Amniotic stem cell (primary cell): ENCODE measurements at regions not wholly inside any gene's neighbourhood (a gene's known extent, or its start where the extent isn't known, plus 50 kb on each side); places are given as distances from the start of the nearest gene placed in this dataset.

ENCODE experiments used
- DNase-seq: peaks from one replicate; lab custom pipeline; 2025; lab: John Stamatoyannopoulos, UW

DNA sequence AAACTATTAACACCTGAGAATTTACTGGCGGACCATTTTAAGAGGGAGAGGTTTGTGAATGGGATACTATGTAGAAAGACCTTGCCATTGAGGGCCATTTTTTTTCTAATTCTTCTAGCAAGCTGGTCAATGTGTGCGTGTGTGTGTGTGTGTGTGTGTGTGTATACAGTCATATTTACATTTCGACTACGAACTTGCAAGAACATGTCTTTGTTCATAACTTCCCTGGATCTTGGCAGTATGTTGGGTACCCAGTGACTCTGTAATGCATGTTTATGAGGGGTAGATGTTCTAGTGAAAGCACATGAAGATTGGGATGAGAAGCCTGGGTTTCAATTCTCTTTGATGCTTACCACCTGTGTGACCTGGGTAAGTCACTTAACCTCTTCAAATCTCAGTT lies 133.6 kb downstream of the UBE2E3 start:
- no peak for DNase-seq

DNA sequence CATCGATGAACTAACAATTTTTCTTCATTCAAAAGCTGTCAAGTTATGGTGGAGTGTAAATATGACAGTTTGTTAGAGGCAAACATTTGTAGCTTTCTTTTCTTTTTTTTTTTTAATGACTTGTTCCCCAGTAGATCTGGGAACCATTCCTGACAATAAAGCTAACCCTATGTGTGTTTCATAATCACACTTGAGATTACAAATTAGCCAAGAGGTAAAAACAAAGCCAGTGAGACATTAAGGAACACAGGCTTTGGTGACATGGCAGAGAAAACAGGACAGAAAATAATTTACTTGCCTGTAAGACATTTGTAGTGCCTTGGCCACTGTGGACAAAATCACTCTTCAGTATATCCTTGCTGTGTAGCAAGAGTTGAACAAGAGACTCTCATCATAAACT lies 135.9 kb downstream of the UBE2E3 start:
- DNase-seq = no peak

DNA sequence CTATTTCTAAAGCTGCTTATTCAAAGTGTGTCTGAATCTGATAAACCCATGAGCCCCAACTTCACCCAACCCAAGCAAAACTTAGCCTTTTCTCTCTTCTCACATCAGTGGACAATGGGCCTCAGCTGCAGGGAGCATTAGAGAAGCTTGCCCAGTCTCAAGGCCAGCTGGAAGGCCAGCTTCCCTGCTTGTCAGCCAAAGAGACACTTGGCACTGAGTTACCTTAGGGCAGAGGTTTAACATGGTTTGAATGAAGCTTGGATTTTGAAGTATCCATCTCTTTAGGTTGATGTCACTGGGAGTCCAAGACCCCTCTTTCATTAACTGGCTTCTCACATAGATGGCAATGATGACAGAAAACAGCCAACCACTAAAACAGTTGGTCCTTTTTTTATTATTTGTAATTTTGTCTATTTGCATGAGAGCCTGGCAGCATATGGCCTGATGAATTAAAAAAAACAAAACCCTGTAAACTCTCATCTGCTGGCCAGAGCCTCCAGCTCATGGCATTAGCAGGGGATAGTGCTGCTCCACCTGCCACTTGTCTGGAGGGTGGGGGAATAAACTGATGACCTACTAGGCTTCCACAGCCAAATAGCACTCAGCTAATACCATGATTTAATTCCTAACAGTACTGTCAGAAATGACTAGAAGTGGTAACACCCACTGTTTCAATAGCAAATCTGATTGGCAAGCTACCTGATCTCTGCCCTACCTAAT lies 137.0 kb downstream of the UBE2E3 start:
- no peak for DNase-seq

DNA sequence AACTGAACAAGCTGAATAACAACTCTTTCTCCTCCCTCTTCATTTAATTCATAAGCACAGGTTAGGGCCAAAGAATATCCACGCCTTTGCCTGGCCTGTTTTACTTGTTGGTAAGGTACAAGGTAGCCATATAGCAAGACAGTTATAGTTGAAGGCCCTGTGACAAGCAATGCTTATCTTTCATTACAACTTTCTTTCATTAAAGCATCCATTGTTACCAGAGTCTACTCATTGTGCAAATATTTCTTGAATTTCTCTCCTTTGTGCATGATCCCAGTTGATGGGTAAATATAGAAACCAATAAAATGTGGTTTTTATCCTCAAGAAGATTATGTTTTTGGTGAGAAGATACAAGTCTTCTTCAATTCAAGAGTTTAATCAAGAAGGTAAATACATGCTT lies 140.2 kb downstream of the UBE2E3 start:
- no peak for DNase-seq

DNA sequence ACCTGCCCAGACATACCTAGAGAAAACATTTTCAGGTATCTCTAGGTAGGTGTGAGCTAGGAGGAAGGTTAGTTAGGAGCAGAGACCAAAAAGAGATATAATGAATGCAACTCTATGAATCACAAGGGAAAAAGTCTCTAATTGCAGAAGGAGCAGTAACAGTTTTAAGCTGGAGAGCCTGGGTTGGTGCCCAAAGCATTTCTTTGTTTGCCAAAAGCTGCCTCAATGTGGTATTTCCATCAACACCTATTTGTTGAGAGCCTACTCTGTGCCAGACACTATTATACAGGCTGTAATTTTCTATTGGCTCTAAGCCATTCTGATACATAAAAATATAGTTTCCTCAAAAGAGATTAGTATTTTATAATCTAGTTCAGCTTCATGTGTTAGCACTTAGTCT lies 141.6 kb downstream of the UBE2E3 start:
- DNase-seq = no peak

DNA sequence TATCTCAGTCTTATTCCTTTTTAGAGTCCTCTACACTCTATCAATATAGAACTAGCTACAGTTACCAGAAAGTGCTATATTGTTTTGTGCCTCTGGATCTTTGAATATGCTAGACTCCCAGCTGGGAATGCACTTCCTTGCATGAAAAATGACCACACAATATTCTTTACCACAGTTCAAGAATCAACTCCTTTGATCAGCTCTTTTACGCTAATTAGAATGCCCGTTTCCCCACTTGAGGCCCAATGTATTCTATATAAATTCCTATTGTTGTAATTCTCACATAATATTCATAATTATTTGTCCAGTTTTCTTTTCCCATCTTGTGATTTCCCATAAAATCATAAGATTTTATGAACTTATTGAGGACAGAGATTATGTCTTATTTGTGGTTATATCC lies 142.2 kb downstream of the UBE2E3 start:
- no peak for DNase-seq

DNA sequence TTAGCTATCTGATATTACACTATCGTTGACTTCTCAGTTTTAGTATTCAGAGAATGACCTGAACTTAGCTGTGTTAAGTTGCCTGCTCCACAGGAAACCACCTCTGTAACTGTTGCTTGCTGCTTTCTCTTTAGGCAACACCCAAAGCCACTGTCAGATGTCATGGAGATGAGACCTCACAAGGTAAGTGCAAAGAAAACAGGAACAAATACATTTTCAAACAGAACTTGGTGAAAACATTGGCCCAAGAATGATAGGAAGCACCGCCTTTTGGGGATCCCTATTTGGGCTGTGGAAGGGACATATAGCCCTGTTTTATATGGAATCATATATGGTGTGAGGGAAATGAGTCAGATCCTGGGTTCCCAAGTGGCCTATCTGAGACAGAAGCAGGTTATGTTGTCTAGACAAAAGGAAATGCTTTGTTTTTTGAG lies 143.4 kb downstream of the UBE2E3 start:
- no peak for DNase-seq

DNA sequence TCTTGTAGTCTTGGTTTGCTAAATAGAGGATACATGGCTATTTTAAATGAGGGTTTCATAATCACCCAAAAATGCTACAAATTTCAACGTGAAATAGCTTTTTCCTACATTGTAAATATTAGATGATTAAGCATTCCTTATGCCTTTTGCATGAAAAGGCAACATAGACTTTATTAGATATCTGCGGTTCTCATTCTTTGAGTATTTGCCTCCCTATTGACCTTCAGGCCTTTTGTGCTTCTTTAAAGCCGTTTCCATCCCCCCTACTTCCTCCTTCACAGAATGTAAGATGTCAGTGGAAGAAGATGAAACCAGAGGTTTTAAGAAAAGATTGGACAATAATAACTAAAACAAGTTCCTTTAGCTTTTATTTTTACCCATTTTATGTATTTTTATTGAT lies 144.1 kb downstream of the UBE2E3 start:
- no peak for DNase-seq

DNA sequence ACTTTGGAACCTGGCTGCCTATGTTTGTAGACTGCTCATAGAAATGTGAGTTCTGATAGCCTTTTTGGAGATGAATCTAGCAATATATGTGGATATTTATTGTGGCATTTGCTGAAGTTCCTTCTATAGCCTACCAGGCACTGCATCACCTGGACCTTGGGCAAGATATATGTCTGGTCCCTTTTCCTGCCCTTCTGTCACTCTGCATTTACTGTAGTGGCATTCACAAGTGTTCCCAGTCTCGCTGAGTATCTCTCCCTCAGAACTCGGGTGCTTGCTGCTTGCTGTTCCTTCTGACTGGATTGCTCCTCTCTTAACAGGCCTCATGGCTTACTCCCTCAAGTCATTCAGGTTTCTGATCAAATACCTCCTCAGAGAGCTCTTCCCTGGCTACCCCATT lies 145.0 kb downstream of the UBE2E3 start:
- no peak for DNase-seq

DNA sequence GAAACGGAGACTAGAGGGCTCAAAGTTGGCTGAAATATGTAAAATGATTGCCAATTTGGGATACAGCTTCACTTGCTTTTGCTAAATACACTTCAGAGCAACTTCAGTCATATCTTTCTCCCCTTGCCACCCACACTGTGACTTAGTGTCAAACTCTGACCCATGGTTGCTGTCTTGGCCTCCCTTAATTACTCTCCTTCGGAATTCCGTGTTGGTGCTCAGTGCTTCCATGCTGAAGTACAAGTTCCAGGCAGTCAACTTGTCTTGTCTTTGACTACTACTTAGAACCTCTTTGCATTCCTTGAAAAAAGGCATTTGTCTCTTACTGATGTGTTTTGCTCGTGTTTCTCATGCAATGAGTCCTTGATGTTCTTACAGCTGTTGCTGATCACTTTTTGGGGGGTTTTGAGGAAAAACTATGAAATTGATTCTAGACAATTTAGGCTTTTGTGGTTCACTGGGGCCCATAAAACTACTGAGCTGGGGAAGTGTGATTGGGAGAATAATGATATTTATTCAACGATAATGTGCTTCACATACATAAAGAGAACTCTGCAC lies 146.0 kb downstream of the UBE2E3 start:
- DNase-seq = no peak

DNA sequence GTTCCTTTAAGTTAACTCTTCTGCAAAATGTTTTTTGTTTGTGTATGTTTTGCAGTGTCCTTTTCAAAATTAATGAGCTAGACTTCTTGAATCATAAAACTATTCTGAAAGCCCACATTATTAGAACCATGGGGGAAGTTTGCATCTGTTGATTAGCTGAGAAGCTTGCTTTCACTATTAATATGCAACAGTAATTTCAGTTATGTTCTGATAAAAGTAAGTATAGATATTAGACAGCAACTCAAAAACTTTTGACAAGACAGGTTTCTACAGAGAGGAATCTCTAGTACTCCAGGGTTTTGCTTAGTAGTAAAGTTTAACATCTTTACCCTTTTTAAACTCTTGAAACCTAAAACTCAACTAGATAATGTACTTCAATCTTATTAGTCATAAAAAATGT lies 147.8 kb downstream of the UBE2E3 start:
- no peak for DNase-seq

DNA sequence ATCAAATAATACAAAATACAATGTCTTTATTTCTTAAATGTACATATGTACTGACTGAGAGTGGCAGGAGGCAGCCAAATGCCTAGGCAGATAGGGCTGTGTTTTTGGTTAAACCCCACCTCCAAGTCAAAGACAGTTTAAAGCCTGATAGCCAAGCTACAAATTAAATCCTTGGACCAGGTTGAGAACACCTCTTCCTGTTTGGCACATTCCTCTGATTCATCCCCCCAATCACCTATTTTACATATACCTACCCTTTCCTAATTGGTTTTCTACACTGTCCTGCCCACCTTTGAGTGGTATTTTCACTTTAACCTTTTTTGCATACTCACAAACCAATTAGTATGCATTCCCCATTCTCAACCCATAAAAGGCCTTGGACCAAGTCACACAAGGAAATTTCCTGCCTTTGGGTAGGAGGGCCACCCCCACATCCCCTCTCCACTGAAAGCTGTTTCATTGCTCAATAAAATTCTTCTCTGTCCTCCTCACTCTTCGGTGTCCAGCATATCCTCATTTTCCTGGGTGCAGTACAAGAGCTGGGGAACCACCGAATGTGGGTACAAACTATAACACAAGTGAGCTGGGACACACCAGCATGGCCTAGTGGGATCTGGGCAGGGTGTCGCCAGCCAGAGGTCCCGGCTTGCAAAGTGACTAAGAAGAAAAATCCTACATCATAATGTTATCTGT lies 149.1 kb downstream of the UBE2E3 start:
- DNase-seq = no peak

DNA sequence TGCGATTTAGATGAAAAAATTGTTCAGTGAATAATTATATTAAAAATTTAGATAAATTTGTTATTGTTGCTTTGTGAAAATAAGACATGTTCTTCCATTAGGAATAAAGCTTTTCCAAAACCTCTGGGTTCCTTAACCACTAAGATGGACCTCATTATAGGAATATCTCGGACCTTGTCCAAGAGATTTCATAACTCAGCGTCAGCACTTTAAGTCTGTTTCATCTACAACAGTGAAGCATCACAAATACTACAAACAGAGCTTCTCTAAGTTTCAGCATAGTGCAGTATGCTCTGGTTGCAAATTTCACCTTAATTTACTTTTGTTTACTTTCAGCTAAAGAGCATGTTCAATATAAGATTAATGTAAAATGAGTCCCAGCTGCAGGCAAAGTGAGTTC lies 150.3 kb downstream of the UBE2E3 start:
- no peak for DNase-seq

DNA sequence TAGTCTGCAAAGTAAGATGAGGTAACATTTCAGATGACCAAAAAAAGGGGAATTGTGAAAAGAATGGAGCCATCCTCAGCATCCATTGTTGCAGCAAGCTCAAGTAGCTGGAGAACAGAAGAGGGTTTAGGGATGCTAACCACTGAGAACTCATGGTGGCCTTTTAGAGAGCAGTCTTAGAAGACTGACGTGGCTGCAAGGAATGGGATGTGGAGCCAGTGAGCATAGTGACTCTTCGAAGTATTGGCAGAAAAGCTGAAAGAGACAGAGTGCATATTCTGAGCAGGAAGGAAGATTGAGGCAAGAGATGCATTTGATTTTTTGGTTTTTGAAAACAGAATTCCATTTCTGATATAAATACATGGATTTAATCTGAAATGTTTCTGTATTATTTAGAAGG lies 151.2 kb downstream of the UBE2E3 start:
- no peak for DNase-seq

DNA sequence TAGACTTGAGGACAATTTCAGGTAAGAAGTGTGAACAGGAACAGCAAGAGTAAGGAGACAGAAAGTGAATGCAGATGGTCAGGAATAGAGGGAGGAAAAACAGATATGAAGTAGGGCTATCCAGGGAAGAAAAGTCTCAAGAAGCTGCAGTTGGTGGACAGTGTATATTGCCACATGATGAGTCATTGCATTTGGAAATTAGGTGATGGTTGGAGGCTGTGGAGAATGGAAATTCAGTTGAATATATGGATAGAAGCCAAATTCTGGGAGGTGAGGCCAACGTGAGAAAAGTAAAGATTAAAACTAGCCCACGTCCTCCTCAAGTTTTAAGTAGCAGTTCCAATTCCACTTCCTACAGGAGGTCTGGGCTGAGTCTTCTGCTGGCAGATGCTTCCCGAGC lies 158.4 kb downstream of the UBE2E3 start:
- DNase-seq = no peak

DNA sequence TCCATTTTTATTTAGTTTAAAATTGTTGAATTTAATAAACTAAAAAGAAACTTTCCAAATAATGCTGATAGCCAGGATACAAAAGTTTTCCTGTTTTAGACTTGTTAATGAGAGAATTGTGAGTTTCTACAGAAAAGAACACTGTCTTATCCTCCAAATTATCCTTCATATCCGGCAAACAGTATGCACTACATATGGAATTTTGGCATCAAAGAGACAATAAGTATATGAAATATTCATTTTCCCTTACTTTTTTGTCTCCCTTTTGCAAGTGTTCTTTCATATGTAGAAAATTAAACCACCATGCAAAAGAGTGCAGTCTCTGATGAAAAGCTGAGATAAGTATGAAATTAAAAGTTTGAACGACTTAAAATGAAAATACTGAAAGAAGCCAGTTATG lies 159.4 kb downstream of the UBE2E3 start:
- DNase-seq = no peak

DNA sequence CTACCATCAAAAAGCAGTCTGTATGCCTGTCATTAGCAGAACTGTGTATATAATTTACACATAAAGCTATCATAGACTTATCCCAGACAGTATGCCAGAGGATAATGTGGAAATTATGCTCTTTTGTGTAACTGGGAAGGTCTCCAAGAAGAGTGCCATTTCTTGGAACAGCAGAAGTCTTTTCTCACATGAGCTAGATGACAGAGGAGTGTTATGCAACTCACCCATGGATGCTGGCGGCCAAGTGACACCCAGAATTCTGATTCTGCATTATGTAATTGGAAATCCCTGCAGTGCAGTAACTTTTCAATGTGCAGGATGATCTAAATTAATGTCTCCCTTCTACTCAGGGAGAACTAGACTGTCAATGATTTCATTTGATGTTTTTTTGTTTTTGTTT lies 160.0 kb downstream of the UBE2E3 start:
- no peak for DNase-seq

DNA sequence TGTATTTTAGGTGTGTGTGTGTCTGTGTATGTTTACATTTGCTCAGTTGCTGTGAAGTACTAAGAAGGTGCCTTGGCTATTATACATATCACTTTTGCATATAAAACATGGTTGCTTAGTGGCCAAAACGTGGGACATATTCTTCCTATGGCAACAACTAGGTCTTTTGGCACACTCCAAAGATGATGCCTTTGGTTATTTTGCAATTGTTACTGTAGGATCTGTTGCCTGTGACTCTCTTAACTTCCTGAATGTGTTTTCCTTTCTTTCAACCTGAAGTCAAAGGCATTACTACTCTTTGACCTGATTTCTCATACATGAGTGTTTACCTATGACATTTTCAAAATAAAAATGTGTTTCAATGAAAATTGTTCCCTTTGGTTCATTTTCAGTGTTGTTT lies 160.5 kb downstream of the UBE2E3 start:
- no peak for DNase-seq

DNA sequence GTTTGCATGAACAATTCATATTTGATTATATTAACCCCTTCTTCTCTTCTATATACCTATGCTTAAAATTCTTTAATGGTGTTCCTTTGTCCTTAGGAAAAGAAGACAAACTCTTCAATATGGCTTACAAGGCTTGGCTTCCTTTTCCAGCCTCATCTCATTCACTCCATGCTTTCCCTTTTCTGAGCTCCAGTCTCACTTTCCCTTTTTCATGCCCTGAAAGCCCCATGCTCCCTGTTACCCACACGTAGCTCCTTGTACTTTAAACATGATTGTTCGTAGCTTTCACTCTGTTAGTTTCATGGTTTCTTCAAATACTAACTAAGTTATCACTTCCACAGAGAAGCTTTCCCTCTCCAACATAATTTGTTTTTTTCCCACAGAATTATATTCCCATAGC lies 161.3 kb downstream of the UBE2E3 start:
- DNase-seq = no peak

DNA sequence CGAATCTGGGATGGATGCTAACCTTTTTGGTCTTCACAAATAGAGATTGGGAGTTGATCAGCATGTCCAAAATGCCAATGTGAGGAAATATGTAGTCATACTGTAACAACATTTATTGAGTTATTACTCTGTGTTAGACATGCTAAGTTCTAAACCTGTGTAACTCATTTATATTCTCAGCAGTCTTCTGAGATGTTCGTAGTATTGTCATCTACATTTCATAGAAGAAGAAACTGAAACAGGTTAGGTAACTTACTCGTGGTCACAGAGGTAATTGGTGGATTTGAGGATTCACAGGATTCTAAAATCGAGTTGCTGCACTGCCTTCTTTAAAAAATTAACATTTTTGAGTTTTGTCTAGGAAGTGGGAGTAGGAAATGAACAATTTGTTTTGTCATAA lies 162.1 kb downstream of the UBE2E3 start:
- DNase-seq = no peak

DNA sequence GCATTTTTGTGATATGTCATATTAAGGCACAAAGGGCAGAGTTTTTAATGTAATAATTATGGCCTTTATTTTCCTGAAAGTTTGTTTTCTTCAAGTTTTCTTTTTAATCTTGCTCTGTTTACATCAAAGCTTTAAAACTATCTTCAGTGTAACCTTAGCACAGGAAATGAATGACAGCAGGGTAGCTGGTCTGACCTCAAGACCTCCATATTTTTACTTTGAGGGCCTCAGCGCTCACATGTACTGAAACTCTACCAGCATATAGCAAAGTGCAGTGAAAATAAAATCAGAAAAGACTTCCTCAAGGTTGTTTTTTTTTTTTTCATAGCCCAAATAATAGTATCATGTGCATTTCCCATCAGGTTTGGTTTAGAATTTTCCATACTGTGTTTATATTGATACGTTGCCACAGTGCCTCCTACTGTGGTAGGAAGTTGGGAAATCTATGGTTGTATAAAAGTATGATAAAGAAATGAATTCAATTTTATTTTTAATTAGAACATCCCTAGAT lies 163.4 kb downstream of the UBE2E3 start:
- DNase-seq = no peak

DNA sequence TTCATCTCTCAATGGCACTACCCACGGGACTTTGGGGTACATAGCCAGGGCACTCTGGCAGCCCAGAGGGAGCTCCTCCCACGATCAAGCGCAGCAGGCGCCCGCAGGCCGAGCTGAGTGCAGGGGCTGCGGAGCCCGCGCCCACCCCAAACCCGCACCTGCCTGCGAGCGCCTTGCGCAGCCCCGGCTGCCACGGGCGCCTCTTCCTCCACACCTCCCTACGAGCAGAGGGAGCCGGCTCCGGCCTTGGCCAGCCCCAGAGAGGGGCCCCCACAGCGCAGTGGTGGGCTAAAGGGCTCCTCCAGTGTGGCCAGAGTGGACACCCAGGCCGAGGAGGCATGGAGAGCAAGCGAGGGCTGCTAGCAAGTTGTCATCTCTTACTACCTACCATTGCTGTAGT lies 165.2 kb downstream of the UBE2E3 start:
- DNase-seq = no peak

DNA sequence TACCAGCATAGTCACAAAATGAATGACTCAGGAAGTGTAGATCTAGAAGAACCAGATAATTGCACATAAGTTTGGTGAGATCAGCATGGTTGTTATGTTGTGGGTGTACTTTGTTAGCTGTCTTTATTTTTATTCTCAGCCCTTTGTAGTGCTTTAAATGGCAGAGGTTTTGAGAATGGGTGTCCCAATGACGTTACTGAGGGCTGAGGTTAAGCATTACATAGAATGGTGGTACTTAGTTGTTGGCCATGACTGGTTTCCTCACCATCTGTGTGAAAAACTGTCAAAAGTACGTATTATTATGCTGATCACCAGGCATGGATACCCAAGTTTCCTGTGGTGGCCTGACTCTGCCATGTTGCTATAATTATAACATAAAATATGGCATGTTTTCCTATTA lies 165.8 kb downstream of the UBE2E3 start:
- no peak for DNase-seq

DNA sequence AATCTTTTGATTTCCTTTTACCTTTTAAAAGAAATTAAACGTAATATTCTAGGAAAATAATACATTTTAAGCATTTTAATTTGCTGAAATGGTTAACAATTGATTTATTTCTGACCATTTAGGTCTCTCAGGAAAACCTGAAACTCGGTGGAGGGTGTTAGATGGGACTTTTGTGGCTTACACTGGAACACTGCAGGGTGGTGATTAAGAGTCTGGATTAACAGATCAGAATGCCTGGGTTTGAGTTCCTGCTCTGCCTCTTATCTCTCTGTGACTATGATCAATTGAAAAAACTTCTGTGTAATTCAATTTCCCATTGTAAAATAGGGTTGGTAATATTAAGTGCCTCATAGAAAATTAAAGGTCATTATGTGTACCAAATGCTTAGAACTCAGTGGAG lies 168.7 kb downstream of the UBE2E3 start:
- DNase-seq = no peak
